ENCODE measurements at regions not wholly inside any gene's neighbourhood (a gene's known extent, or its start where the extent isn't known, plus 50 kb on each side); places are given as distances from the start of the nearest gene placed in this dataset.

DNA sequence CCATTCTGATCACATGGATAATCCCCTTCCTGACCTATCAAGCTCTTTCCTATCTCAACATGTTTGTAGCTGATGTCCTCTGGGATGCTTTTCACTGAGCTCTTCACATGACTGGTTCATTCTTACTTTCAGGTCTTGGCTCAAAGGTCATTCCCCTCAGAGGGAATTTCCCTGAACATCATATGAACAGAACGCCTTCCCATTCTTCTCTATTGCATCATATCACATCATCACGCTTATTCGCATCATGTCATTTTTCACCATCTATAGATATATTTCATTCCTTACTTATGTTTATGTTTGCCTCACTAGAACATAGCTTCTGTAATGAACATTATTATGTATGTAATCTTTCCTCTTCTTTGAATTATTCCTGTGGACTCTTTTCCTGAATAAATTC lies 178.9 kb upstream of the APCDD1 start:
- DNase-seq (ENCODE audit: low read depth, low spot score) (no peak), ATAC-seq (no peak)
- intact Hi-C loops (cut with micrococcal nuclease; ENCODE audit: unreplicated experiment): no loop called here
- no TSS peak for BruUV-seq (replicated peaks)
- Histone ChIP-seq H3K4me1 (ENCODE audit: control insufficient read depth, insufficient read depth, low read length) (no peaks in the 10 kb centered on the region), H3K9me3 (ENCODE audit: control insufficient read depth, insufficient read depth, low read depth, low read length) (no peaks in the 10 kb centered on the region), H3K27ac (ENCODE audit: low read length) (no peak overlapping the region), H3K36me3 (ENCODE audit: control insufficient read depth, insufficient read depth, low read length) (no peaks in the 10 kb centered on the region; the same call in 1 of the 2 replicates), H3K4me3 (ENCODE audit: low read depth in 2 of 2, low read length in 2 of 2) (no peak overlapping the region), H3K27me3 (ENCODE audit: control insufficient read depth, insufficient read depth, low read length) (peaks cover 2% of the 10 kb centered on the region; the same call in 1 of the 2 replicates)
- ChIA-PET POLR2A (interaction anchor here (0.5 kb wide), 1 partner anchor 1235 kb away, joined by 3 read pairs; no protein-coding TSS in a partner anchor), CTCF (no interaction called here)
- TF ChIP-seq TCF7L2 (IDR thresholded peaks at IDR 0.05; ENCODE audit: low read depth, low read length) (no peak), REST (IDR thresholded peaks at IDR 0.05; ENCODE audit: insufficient read depth in 1 of 2, low read depth in 2 of 2, low read length in 1 of 2) (no peak), SIN3A (IDR thresholded peaks at IDR 0.05; ENCODE audit: borderline replicate concordance, insufficient read depth, low read depth, low read length) (no peak), POLR2AphosphoS5 (IDR thresholded peaks at IDR 0.05; ENCODE audit: low read depth, low read length) (no peak)
- TF ChIP-seq, protein P1, sequence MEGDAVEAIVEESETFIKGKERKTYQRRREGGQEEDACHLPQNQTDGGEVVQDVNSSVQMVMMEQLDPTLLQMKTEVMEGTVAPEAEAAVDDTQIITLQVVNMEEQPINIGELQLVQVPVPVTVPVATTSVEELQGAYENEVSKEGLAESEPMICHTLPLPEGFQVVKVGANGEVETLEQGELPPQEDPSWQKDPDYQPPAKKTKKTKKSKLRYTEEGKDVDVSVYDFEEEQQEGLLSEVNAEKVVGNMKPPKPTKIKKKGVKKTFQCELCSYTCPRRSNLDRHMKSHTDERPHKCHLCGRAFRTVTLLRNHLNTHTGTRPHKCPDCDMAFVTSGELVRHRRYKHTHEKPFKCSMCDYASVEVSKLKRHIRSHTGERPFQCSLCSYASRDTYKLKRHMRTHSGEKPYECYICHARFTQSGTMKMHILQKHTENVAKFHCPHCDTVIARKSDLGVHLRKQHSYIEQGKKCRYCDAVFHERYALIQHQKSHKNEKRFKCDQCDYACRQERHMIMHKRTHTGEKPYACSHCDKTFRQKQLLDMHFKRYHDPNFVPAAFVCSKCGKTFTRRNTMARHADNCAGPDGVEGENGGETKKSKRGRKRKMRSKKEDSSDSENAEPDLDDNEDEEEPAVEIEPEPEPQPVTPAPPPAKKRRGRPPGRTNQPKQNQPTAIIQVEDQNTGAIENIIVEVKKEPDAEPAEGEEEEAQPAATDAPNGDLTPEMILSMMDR (IDR thresholded peaks at IDR 0.05): no peak
- in situ Hi-C loops (cut with HindIII; ENCODE audit: low pct_unique_long_range_greater_than_20kb, low sequenced_read_pairs): no loop called here

DNA sequence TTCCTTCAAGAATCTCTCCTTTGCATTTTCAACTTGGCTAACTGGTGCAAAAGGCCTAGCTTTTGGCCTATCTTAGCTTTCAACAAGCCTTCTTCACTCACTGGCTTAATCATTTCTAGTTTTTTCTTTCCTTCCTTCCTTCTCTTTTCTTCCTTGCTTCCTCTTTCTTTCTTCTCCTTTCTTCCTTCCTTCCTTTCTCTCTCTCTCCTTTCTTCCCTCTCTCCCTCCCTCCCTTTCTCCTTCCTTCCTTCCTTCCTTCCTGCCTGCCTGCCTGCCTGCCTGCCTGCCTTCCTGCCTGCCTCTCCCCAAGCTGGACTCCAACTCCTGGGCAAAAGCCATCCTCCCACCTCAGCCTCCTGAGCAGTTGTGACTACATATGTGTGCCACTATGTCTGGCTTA lies 176.2 kb upstream of the APCDD1 start:
- Histone ChIP-seq H3K9me3 (ENCODE audit: control insufficient read depth, insufficient read depth, low read depth, low read length) (no peaks in the 10 kb centered on the region), H3K36me3 (ENCODE audit: control insufficient read depth, insufficient read depth, low read length) (no peaks in the 10 kb centered on the region; the same call in 1 of the 2 replicates), H3K4me3 (ENCODE audit: low read depth in 2 of 2, low read length in 2 of 2) (no peak overlapping the region), H3K27me3 (ENCODE audit: control insufficient read depth, insufficient read depth, low read length) (peaks cover 2% of the 10 kb centered on the region; the same call in 1 of the 2 replicates), H3K27ac (ENCODE audit: low read length) (no peak overlapping the region), H3K4me1 (ENCODE audit: control insufficient read depth, insufficient read depth, low read length) (no peaks in the 10 kb centered on the region)
- no peak for ATAC-seq
- DNase-seq (ENCODE audit: low read depth, low spot score): no peak
- BruUV-seq (replicated peaks): no TSS peak
- TF ChIP-seq REST (IDR thresholded peaks at IDR 0.05; ENCODE audit: insufficient read depth in 1 of 2, low read depth in 2 of 2, low read length in 1 of 2) (no peak), TCF7L2 (IDR thresholded peaks at IDR 0.05; ENCODE audit: low read depth, low read length) (no peak), SIN3A (IDR thresholded peaks at IDR 0.05; ENCODE audit: borderline replicate concordance, insufficient read depth, low read depth, low read length) (no peak), POLR2AphosphoS5 (IDR thresholded peaks at IDR 0.05; ENCODE audit: low read depth, low read length) (no peak)
- TF ChIP-seq, protein P1 (IDR thresholded peaks at IDR 0.05): no peak
- in situ Hi-C loops (cut with HindIII; ENCODE audit: low pct_unique_long_range_greater_than_20kb, low sequenced_read_pairs) (no loop called here), intact Hi-C loops (cut with micrococcal nuclease; ENCODE audit: unreplicated experiment) (no loop called here)
- ChIA-PET CTCF (no interaction called here), POLR2A (no interaction called here)

Measured in Panc1 (cell line).